ENCODE measurements at regions not wholly inside any gene's neighbourhood (a gene's known extent, or its start where the extent isn't known, plus 50 kb on each side); places are given as distances from the start of the nearest gene placed in this dataset.

DNA sequence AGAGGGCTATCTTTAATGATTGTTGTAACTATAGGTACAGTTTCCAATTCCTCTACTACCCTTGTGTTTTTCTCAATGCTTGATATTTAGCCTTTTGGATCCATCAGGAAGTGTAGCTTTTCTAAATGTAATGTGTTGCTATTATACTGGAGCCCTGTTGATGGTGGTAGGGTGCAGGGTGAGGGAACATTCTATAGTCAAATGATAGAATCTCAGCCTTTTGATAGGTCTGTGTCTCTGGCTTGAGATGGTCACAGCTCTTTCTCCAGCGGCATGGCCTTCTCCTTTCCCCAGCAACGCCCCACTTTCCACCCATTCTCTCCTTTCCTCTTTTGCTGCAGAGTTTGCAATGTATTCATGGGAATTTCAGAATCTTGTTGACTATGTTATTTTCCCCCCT is 398.6 kb downstream of the RERGL start:
- no peak for TF ChIP-seq TAF1 (IDR thresholded peaks at IDR 0.05; ENCODE audit: low read depth, low read length)
- TF ChIP-seq PAX5 (IDR thresholded peaks at IDR 0.05; ENCODE audit: insufficient read depth, low read length, severe bottlenecking), result no peak
- TF ChIP-seq POLR2AphosphoS5 (IDR thresholded peaks at IDR 0.05; ENCODE audit: low read depth, low read length), result no peak
